HG03135 (cell line): ENCODE measurements at regions not wholly inside any gene's neighbourhood (a gene's known extent, or its start where the extent isn't known, plus 50 kb on each side); places are given as distances from the start of the nearest gene placed in this dataset.

Experiments
- ATAC-seq: cut with Tn5 transposase; IDR thresholded peaks from one replicate; pipeline ENCODE4 v1.9.1; 2021; ENCODE audit warnings: mild to moderate bottlenecking, moderate library complexity; ENCODE audit not compliant: unreplicated experiment

DNA sequence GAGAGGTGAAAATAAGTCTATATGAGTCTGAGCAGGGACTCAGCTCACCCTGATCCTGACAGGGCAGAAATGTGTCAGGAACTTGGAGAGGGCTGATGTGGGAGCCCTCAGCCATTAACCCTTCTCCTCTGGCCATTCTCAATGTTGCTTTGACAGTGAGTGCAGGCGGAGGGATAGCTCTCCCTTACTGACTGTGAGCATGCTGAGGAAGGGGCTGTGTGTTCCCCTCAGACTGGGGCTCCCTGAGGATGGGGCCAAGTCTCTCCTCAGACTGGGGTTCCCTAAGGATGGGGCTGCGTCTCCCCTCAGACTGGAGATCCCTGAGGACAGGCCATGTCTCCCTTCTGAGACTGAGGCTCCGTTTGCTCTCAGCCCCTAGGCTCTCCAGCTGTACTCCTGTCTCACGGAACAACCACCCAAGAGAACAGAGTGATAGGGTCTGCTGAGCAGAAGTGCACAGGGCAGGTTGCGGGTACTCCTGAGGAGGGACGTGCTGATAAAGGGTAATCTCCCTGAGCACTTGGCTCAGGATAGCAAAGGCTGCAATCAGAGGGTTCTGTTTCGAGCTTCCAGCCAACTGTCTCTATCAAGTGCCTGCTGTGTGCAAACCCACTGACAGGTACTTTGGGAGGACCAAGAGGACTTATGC is 141.0 kb downstream of the MRPL14 start:
- no peak for ATAC-seq

- ATAC-seq: no peak
Observed at GRCh38 chr6:43985329-43985728, 141.9 kb downstream of the MRPL14 start.

DNA sequence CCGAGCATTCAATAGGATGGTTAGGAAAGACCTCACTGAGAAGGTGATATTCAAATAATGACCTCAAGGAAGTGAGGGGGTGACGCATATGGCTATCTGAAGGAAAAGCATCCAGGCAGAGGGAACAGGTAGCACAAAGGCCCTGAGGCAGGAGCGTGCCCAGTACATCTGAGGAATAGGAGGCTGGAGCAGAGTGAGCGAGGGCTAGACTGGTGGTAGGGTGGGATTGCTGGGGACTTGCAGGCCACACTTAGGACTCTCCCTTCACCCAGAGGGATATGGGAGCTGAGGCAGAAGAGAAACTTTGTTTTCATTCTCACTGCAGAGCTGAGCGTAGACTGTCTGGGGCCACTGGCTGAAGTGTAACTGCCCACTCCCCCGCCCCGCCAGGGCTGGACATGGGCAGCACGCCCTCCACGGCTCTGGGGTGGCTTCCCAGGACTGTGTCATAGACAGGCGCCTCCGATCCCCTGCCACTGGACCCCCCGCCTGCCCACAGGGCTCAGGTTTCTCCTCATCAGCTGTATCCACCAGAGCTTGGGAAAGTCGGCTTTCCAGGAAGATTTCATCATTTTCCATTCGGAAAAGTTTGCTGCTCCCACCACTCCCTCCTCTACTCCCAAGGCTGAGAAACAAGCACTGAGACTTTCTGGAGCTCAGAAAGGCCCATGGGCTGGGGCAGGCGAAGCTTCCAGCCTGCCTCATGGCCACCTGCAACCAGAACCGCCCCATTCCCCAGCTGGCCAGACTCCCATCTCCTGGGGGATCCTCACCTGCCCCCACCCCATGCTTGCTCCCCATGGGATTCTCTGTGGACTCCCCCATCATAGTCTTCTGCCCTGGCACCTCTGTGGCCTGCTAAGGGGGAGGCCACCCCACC is 142.6 kb downstream of the MRPL14 start:
- ATAC-seq: no peak

- ATAC-seq: no peak
Observed at GRCh38 chr6:43983632-43984031, 143.6 kb downstream of the MRPL14 start.

GRCh38 chr6:43983191-43983590 is 144.1 kb downstream of the MRPL14 start:
- ATAC-seq: no peak

DNA sequence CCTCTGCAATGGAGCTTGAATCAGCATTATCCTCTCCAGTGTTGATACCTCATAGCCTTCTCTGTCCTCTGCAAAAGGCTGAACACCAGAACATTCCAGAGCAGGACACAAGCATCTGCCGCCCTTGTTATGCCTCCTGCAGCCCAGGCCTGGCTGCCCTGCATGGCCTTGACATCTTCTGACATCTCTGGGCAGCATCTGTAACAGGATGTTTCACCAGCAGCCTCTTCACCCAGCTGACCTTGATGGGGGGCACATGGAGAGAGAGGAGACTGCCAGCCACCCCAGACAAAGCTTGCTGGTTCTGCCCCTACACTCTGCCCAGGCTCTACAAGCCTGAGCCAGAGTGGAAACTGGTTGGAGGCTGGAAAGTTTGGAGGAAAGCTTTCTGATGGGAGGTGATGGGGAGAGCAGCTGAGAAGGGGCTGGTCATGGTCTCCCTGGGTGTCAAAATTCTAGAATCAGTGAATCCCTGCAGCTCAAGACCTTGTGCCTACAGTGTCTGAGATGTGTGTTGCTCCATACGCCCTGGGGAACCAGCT is 145.1 kb downstream of the MRPL14 start:
- ATAC-seq: no peak

- ATAC-seq: no peak
Observed at GRCh38 chr6:43981363-43981990, 145.8 kb downstream of the MRPL14 start.

DNA sequence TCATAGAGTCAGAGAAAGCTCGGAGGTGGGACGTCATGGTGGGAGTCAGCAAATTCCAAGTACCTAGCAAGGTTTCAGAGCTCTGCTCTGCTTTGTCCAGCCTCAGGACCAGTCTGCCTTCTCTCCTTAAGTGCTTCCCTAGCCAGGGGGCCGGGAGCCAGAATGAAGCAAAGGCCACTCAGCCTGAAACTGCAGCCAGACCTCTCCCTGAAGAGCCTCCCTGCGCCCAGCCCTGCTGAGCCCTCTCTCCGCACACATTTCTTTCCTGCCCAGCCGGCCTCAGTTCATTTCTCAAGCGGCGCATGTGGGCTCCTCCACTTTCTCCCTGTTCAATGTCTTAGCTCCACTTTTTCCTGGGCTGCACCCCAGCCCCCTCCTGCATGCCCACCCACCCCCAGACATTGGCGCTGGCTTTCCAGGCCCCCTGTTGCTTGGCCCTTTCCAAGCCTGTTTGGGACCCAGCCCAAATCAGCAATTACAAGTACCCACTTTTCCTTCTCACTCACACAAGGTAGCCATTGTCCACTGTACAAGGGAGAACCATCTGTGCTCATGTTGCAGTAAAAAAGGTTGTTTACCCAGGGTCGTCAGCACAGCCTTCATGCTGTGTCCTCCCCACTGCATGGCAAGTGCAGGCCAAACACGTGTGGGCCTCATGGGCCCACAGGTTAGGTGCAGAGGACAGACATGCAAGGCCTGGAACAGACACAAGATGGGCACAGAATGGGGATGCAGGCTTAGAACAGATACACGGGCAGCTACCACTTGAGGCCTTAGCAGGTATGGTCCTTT is 147.1 kb downstream of the MRPL14 start:
- no peak for ATAC-seq

DNA sequence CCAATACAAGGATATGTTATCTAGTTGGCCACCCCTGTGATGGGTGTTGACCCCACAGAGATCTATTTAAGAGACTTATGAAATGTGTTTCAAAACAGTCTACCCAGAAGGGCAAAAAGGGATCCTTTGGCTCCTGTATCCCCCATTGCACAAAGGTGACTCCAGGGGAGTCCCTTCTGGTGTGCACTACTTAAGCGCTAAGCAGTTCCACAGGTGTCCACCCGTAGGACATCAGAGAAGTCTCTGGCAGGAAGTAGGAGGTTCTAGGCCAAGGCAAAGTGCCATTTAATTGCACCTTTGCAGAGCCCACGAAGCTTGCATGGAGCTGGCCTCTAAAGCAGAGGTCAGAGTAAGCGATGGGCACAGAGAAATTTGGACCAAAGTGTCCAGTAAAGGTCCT is 147.7 kb downstream of the MRPL14 start:
- ATAC-seq: no peak

- ATAC-seq: no peak
Observed at GRCh38 chr6:43978473-43979346, 148.5 kb downstream of the MRPL14 start.

- ATAC-seq: peak; percentile 73
Observed at GRCh38 chr6:43977404-43978111, 149.7 kb downstream of the MRPL14 start.

GRCh38 chr6:43976706-43977403 is 150.4 kb downstream of the MRPL14 start:
- no peak for ATAC-seq

DNA sequence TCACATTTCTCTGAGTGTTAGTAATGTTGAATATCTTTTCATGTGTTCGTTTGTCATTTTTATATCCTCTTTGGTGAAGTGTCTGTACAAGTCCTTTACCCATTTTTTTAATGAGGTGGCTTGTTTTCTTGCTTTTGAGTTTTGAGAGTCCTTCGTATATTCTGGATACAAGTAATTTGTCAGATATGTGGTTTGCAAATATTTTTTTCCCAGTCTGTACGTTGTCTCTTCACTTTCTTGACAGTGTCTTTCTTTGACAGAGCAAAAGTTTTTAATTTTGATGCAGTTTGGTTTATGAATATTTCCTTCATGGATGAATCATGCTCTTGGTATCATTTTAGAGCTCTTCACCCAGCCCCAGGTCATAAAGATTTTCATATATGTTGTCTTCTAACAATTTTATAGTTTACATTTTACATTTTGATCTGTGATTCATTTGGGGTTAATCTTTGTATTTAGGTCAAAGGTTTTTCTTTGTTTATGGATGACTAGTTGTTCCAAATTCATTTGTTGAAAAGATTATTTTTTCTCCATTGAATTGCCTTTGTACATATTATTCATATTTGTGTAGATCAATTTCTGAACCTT is 152.5 kb downstream of the MRPL14 start:
- no peak for ATAC-seq

GRCh38 chr6:43973357-43973756 is 153.9 kb downstream of the MRPL14 start:
- ATAC-seq: no peak

DNA sequence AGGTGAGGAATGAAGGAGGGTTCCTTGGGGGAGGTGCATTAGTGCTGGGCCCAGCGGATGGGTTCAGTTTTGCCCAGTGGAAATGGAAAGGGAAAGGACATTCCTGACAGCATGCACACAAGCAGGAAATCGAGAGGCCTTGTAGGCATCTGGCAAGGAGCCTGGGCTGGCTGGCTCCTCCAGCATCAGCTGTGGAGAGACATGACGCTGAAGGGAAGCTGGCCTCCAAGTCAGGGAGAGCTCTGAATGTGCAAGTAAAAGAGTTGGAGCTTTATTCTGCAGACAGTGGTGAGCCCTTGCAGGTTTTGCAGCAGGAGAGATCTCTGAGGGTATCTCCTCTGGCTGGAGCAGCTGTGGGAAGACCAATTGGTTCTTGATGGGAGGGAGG is 154.3 kb downstream of the MRPL14 start:
- no peak for ATAC-seq

DNA sequence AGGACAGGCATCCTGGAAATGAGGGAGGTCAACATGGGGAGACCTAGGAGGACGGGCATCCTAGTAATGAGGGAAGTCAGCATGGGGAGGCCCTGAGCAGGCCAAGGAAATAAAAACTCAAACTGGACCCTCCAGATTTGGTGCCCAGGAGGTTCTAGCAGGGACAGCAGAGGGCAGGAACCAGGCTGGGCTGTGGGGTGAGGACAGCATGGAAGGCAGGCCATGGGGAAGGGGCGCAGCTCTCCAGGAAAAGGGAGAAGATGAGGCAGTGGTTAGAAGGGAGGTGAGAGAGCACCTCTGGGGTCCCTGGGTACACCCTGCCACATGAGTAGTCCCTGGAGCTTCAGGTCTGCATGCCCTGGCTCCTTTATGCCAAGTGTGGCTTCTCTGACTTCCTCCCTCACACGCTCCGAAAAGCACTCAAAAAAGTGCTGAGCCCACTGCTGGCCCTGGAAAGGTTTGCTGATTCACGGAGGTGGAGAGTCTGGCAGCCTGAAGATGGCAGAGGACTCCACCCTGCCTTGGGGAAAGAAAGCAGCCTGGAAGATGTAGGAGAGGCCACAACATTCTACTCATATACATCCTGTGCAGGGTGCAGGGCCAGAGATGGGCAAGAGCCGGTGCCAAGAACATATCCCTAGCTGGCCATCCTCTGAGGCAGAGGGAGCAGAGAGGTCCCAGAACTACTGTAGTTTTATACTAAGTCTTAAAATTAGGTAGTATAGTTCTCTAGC is 154.9 kb downstream of the MRPL14 start:
- no peak for ATAC-seq

DNA sequence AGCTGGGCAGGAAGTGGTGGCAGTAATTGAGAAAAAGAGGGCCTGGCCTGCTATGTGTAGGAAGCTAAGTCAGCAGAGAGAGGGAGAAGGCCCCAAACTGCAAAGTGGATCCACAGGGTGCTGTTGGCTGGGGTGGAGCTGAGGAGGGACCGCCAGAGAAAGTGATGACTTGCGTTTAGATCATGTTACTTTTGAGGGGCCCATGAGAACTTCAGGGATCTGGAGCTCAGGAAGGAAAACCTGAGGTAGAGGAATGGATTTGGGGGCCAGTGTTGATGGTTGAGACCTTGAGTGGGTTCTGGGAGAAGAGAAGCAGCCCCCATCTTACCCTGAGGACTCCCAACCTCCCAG is 155.5 kb downstream of the MRPL14 start:
- ATAC-seq: no peak
